Testis (tissue), 2 donors: ENCODE measurements at regions not wholly inside any gene's neighbourhood (a gene's known extent, or its start where the extent isn't known, plus 50 kb on each side); places are given as distances from the start of the nearest gene placed in this dataset.
"Not testable (repeated sequence)": the region's sequence is repeated elsewhere in the genome, so short reads cannot be mapped to it uniquely, and the experiment has no call there.

Source experiments
- POLR2A ChIP-seq: fragments of 450-650 bp; IDR thresholded peaks from one replicate; pipeline ENCODE4 v1.6.1; 2017; ENCODE audit warnings: antibody characterized with exemption, mild to moderate bottlenecking, moderate library complexity
- TF ChIP-seq, protein P1 (sequence below), 3 experiments: fragments of 450-650 bp in 2 of 3; fragments of 200-600 bp in 1 of 3; sonication (generic) in 1 of 3; IDR thresholded peaks; one replicate each; pipeline ENCODE4 v1.5.1; 2016 to 2019; ENCODE audit warnings: antibody characterized with exemption in 3 of 3, mild to moderate bottlenecking in 2 of 3, moderate library complexity in 1 of 3

DNA sequence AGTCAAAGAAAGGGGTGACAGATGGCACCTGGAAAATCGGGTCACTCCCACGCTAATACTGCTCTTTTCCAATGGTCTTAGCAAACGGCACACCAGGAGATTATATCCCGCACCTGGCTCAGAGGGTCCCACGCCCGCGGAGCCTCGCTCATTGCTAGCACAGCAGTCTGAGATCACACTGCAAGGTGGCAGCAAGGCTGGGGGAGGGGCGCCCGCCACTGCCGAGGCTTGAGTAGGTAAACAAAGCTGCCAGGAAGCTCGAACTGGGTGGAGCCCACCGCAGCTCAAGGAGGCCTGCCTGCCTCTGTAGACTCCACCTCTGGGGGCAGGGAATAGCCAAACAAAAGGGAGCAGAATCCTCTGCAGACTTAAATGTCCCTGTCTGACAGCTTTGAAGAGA, 99.5 kb upstream of the TMEM17 start:
- TF ChIP-seq, protein P1, sequence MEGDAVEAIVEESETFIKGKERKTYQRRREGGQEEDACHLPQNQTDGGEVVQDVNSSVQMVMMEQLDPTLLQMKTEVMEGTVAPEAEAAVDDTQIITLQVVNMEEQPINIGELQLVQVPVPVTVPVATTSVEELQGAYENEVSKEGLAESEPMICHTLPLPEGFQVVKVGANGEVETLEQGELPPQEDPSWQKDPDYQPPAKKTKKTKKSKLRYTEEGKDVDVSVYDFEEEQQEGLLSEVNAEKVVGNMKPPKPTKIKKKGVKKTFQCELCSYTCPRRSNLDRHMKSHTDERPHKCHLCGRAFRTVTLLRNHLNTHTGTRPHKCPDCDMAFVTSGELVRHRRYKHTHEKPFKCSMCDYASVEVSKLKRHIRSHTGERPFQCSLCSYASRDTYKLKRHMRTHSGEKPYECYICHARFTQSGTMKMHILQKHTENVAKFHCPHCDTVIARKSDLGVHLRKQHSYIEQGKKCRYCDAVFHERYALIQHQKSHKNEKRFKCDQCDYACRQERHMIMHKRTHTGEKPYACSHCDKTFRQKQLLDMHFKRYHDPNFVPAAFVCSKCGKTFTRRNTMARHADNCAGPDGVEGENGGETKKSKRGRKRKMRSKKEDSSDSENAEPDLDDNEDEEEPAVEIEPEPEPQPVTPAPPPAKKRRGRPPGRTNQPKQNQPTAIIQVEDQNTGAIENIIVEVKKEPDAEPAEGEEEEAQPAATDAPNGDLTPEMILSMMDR (IDR thresholded peaks at IDR 0.05): not testable (repeated sequence)
- TF ChIP-seq POLR2A: not testable (repeated sequence)
